ENCODE measurements at regions not wholly inside any gene's neighbourhood (a gene's known extent, or its start where the extent isn't known, plus 50 kb on each side); places are given as distances from the start of the nearest gene placed in this dataset.
A peak's percentile ranks its signal among the peaks of the same experiment; 100 is the strongest.

GRCh38 chr10:55500931-55501559 is 700.0 kb upstream of the PCDH15 start:
- DNase-seq (ENCODE audit: low spot score): peak; percentile 24

GRCh38 chr10:55497893-55498499 is 697.0 kb upstream of the PCDH15 start:
- no peak for DNase-seq (ENCODE audit: low spot score)

- DNase-seq (ENCODE audit: low spot score): no peak
Measured at GRCh38 chr10:55495555-55495954, 694.5 kb upstream of the PCDH15 start.

- DNase-seq (ENCODE audit: low spot score): no peak
Measured at GRCh38 chr10:55491712-55492111, 690.7 kb upstream of the PCDH15 start.

- no peak for DNase-seq (ENCODE audit: low spot score)
Measured at GRCh38 chr10:55485827-55486226, 684.8 kb upstream of the PCDH15 start.

- DNase-seq (ENCODE audit: low spot score): no peak
Measured at GRCh38 chr10:55476129-55476528, 675.1 kb upstream of the PCDH15 start.

GRCh38 chr10:55474258-55474657 is 673.2 kb upstream of the PCDH15 start:
- DNase-seq (ENCODE audit: low spot score): no peak

- no peak for DNase-seq (ENCODE audit: low spot score)
Measured at GRCh38 chr10:55470840-55471239, 669.8 kb upstream of the PCDH15 start.

GRCh38 chr10:55466806-55467504 is 665.9 kb upstream of the PCDH15 start:
- DNase-seq (ENCODE audit: low spot score): no peak

- DNase-seq (ENCODE audit: low spot score): no peak
Measured at GRCh38 chr10:55464083-55464482, 663.1 kb upstream of the PCDH15 start.

- DNase-seq (ENCODE audit: low spot score): no peak
Measured at GRCh38 chr10:55460008-55460407, 659.0 kb upstream of the PCDH15 start.

- DNase-seq (ENCODE audit: low spot score): no peak
Measured at GRCh38 chr10:55449981-55450380, 649.0 kb upstream of the PCDH15 start.

- no peak for DNase-seq (ENCODE audit: low spot score)
Measured at GRCh38 chr10:55446441-55447002, 645.5 kb upstream of the PCDH15 start.

- DNase-seq (ENCODE audit: low spot score): no peak
Measured at GRCh38 chr10:55441777-55442176, 640.7 kb upstream of the PCDH15 start.

- DNase-seq (ENCODE audit: low spot score): no peak
Measured at GRCh38 chr10:55426138-55426537, 625.1 kb upstream of the PCDH15 start.

- DNase-seq (ENCODE audit: low spot score): peak; percentile 76
Measured at GRCh38 chr10:55410415-55410885, 609.4 kb upstream of the PCDH15 start.

GRCh38 chr10:55404094-55404493 is 603.1 kb upstream of the PCDH15 start:
- DNase-seq (ENCODE audit: low spot score): no peak

- DNase-seq (ENCODE audit: low spot score): no peak
Measured at GRCh38 chr10:55400075-55400849, 599.2 kb upstream of the PCDH15 start.

- DNase-seq (ENCODE audit: low spot score): no peak
Measured at GRCh38 chr10:55398497-55398882, 597.5 kb upstream of the PCDH15 start.

GRCh38 chr10:55397777-55398496 is 596.9 kb upstream of the PCDH15 start:
- DNase-seq (ENCODE audit: low spot score): no peak

- DNase-seq (ENCODE audit: low spot score): no peak
Measured at GRCh38 chr10:55378196-55378595, 577.2 kb upstream of the PCDH15 start.

- no peak for DNase-seq (ENCODE audit: low spot score)
Measured at GRCh38 chr10:55374917-55375316, 573.9 kb upstream of the PCDH15 start.

Measured in cerebellar cortex (tissue), 1 donor.